ENCODE measurements at regions not wholly inside any gene's neighbourhood (a gene's known extent, or its start where the extent isn't known, plus 50 kb on each side); places are given as distances from the start of the nearest gene placed in this dataset.

DNA sequence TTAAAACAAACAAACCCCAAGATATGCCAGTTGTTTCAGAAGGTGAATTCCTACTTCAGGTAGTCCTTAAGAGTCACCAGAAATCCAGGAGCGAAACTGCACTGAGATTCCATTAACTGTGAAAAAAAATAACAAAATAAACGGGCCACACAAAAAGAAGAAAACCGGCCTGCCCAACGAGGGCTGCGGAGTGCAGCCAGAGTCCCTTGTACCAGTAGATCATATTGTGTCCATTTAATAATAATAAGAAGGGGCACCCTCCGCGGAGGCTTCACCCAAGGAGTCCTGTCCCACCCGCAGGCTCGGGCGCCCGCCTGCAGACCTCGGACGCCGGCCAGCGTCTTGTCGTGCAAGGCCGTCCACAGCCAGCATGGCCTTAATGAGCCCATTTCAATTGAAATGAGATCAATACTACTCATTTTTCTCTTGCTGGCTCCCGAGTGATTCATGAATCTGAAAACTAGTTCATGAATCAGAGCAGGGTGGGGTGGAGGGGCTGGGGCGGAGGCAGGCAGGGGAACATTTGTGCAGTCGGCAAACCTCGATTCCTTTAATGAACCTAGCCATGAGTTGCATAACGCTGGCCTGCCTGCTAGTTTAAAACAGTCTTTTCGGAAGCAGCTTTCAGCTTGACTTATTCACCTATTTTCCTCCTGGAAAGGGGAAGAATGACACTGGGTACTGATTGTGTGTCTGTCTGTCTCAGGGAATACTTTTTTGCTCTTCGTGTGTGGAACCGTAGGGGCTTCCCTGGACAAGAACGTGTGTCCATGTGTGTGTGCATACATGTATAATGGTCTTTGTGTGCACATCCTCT is 113.1 kb upstream of the IRF2BP2 start (continued):
- TF ChIP-seq GLI2 (tag by site-specific recombination; IDR thresholded peaks at IDR 0.05; ENCODE audit: borderline replicate concordance, low read depth): 0 out of 2 replicates have a peak, but pooled peaks have one; percentile 30
- no peak for TF ChIP-seq ZNF10 (tag by site-specific recombination; IDR thresholded peaks at IDR 0.05)
- TF ChIP-seq ZNF76 (tag by site-specific recombination; IDR thresholded peaks at IDR 0.05; ENCODE audit: borderline replicate concordance, low read depth): no peak
- no peak for TF ChIP-seq ZNF660 (tag by site-specific recombination; IDR thresholded peaks at IDR 0.05)
- TF ChIP-seq ZNF707 (tag by site-specific recombination; IDR thresholded peaks at IDR 0.05): no peak
- TF ChIP-seq MEIS1 (CRISPR knock-in tag; IDR thresholded peaks at IDR 0.05; ENCODE audit: borderline replicate concordance): no peak
- no peak for TF ChIP-seq ZNF654 (tag by site-specific recombination; IDR thresholded peaks at IDR 0.05; ENCODE audit: low read depth)
- no peak for TF ChIP-seq HOXA7 (CRISPR knock-in tag; IDR thresholded peaks at IDR 0.05; ENCODE audit: borderline replicate concordance)
- TF ChIP-seq REPIN1 (tag by site-specific recombination; IDR thresholded peaks at IDR 0.05; ENCODE audit: low read depth): no peak
- TF ChIP-seq ZNF24 (tag by site-specific recombination; IDR thresholded peaks at IDR 0.05): no peak; the same call in 1 of the 2 replicates
- no peak for TF ChIP-seq ZNF311 (tag by site-specific recombination; IDR thresholded peaks at IDR 0.05; ENCODE audit: borderline replicate concordance)
- TF ChIP-seq ZFP69B (tag by site-specific recombination; IDR thresholded peaks at IDR 0.05): peak; percentile 71
- no peak; the same call in 1 of the 2 replicates for TF ChIP-seq ZNF692 (tag by site-specific recombination; IDR thresholded peaks at IDR 0.05)
- no peak for TF ChIP-seq ZNF521 (tag by site-specific recombination; IDR thresholded peaks at IDR 0.05)
- TF ChIP-seq ZBTB20 (tag by site-specific recombination; IDR thresholded peaks at IDR 0.05): no peak
- TF ChIP-seq ZNF830 (tag by site-specific recombination; IDR thresholded peaks at IDR 0.05; ENCODE audit: low read depth): no peak
- no peak for TF ChIP-seq BCL11B (tag by site-specific recombination; IDR thresholded peaks at IDR 0.05; ENCODE audit: low read depth)
- TF ChIP-seq KLF9 (tag by site-specific recombination; IDR thresholded peaks at IDR 0.05; ENCODE audit: low read depth): no peak
- TF ChIP-seq BCL11A (tag by site-specific recombination; IDR thresholded peaks at IDR 0.05; ENCODE audit: low read depth): no peak; the same call in 1 of the 2 replicates

DNA sequence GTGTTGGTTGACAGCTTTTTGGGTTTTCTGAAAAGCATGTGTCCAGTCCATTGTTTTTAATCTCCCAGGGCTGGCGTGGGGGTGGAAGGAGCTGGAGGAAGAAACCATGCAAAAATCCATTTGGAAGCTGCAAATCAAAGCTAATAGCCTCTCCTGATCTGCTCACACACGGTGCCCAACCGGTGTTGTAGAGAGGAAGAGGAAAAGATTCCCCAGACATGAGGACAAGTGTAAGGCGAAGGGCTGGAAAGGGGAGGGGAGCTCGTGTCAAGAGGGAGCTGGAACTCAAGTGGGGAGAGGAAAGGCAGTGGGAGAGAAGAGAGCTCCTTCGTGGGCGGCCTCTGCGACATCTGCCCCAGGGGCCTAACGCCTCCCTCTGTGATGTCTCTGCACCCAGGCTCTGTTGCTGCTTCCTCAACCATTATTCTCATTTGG is 112.3 kb upstream of the IRF2BP2 start:
- Histone ChIP-seq H3K27ac (ENCODE audit: extremely low read depth, low read depth, low read length) (peak overlapping the region; percentile 96), H3K4me3 (ENCODE audit: low read depth, low read length) (no peak overlapping the region)
- no peak for TF ChIP-seq ZNF248 (tag by site-specific recombination; IDR thresholded peaks at IDR 0.05)
- no peak for TF ChIP-seq ZNF747 (tag by site-specific recombination; IDR thresholded peaks at IDR 0.05)
- peak; percentile 51 for TF ChIP-seq ZIC2 (tag by site-specific recombination; IDR thresholded peaks at IDR 0.05)
- TF ChIP-seq, protein P1, sequence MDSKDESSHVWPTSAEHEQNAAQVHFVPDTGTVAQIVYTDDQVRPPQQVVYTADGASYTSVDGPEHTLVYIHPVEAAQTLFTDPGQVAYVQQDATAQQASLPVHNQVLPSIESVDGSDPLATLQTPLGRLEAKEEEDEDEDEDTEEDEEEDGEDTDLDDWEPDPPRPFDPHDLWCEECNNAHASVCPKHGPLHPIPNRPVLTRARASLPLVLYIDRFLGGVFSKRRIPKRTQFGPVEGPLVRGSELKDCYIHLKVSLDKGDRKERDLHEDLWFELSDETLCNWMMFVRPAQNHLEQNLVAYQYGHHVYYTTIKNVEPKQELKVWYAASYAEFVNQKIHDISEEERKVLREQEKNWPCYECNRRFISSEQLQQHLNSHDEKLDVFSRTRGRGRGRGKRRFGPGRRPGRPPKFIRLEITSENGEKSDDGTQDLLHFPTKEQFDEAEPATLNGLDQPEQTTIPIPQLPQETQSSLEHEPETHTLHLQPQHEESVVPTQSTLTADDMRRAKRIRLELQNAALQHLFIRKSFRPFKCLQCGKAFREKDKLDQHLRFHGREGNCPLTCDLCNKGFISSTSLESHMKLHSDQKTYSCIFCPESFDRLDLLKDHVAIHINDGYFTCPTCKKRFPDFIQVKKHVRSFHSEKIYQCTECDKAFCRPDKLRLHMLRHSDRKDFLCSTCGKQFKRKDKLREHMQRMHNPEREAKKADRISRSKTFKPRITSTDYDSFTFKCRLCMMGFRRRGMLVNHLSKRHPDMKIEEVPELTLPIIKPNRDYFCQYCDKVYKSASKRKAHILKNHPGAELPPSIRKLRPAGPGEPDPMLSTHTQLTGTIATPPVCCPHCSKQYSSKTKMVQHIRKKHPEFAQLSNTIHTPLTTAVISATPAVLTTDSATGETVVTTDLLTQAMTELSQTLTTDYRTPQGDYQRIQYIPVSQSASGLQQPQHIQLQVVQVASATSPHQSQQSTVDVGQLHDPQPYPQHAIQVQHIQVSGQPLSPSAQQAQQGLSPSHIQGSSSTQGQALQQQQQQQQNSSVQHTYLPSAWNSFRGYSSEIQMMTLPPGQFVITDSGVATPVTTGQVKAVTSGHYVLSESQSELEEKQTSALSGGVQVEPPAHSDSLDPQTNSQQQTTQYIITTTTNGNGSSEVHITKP (tag by site-specific recombination; IDR thresholded peaks at IDR 0.05): no peak
- TF ChIP-seq ZNF121 (tag by site-specific recombination; IDR thresholded peaks at IDR 0.05): no peak
- no peak for TF ChIP-seq TRIM28 (IDR thresholded peaks at IDR 0.05; ENCODE audit: borderline replicate concordance, low read length)
- TF ChIP-seq ZNF629 (tag by site-specific recombination; IDR thresholded peaks at IDR 0.05): no peak
- TF ChIP-seq, protein P2, sequence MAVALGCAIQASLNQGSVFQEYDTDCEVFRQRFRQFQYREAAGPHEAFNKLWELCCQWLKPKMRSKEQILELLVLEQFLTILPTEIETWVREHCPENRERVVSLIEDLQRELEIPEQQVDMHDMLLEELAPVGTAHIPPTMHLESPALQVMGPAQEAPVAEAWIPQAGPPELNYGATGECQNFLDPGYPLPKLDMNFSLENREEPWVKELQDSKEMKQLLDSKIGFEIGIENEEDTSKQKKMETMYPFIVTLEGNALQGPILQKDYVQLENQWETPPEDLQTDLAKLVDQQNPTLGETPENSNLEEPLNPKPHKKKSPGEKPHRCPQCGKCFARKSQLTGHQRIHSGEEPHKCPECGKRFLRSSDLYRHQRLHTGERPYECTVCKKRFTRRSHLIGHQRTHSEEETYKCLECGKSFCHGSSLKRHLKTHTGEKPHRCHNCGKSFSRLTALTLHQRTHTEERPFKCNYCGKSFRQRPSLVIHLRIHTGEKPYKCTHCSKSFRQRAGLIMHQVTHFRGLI (tag by site-specific recombination; IDR thresholded peaks at IDR 0.05): peak; percentile 75; the same call in 1 of the 2 replicates
- peak; percentile 95 for TF ChIP-seq EGR2 (tag by site-specific recombination; IDR thresholded peaks at IDR 0.05; ENCODE audit: low read depth)
- TF ChIP-seq ZNF155 (tag by site-specific recombination; IDR thresholded peaks at IDR 0.05): no peak

More for the DNA sequence above, 112.3 kb upstream of the IRF2BP2 start:
- no peaks in the 10 kb centered on the region for H3K36me3 ChIP-seq (ENCODE audit: control insufficient read depth in 2 of 2, insufficient read depth in 1 of 2, low read length in 2 of 2)
- no peaks in the 10 kb centered on the region for H3K9me3 ChIP-seq (ENCODE audit: control insufficient read depth, insufficient read depth, low read depth, low read length)
- ChIA-PET POLR2A (interaction anchor here (0.7 to 7.5 kb wide), 2 partner anchors 111 to 347 kb away, joined by 5 to 135 read pairs; partner anchors contain the start of gene IRF2BP2), CTCF (interaction anchor here (0.5 to 1.8 kb wide), 8 partner anchors 52 to 171 kb away, joined by 3 to 6 read pairs (median 4); no protein-coding TSS in a partner anchor)
- H3K4me1 ChIP-seq (ENCODE audit: control insufficient read depth, insufficient read depth, low read length): peaks cover 50% of the 10 kb centered on the region

All from HEK293 (cell line).